Smooth muscle cell of the brain vasculature (primary cell): ENCODE measurements at regions not wholly inside any gene's neighbourhood (a gene's known extent, or its start where the extent isn't known, plus 50 kb on each side); places are given as distances from the start of the nearest gene placed in this dataset.
"Not testable (repeated sequence)": the region's sequence is repeated elsewhere in the genome, so short reads cannot be mapped to it uniquely, and the experiment has no call there.

Experiments
- DNase-seq: peaks from one replicate; pipeline ENCODE4 v3.0.0-alpha.2; 2012; ENCODE audit warnings: low read depth, low spot score

GRCh38 chr14:59101476-59101875 is 87.0 kb upstream of the DAAM1 start:
- no peak for DNase-seq

DNA sequence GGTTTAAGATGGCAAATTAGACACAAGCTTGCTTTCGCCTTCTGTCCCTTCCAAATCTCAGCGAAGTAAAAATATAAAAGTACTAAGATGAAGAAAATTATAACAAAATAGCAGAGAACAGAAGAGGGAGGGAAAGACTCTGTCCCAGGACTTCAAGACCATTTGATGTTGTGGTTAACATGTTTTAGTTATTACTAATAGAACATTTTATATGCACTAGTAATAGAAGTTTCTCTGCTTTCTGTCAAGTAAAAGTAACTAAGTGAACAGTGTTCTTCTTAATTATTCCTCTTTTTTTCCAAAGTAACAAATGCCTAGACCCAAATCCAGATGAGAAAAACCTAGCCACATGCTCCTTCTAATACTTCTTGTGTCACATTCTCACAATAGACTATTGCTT is 85.1 kb upstream of the DAAM1 start:
- no peak for DNase-seq

DNA sequence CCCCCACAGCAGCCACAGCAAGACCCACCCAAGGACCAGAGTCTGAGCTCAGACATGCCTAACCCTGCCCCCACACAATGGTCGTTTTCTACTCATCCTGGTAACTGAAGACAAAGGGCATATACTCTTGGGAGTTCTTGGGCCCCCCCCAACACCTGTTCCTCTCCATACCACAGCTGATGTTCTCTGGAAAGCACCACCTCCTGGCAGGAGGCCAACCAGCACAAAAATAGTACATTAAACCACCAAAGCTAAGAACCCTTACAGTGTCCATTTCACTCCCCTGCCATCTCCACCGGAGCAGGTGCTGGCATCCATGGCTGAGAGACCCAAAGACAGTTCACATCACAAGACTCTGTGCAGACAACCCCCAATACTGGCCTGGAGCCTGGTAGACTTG is 80.6 kb upstream of the DAAM1 start:
- DNase-seq, result no peak

DNA sequence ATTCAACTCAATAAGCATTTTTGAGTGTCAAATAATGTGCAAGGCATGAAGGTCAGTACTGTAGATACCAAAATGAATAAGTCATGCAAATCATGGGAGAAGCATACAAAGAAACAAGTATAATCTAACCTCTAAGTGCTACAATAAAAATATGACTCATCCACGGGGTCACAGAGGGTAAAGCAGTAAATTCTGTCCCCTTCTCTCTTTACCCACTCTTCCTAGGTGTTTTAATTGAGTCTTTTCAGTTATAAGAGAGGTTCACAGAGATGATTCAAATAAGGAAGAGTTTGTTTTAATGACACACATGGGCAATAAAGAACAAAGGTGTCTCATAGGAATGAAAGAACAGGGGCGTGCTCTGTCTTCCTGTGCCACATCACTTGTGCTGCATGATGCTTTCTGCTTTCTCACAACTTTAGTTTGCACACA is 71.5 kb upstream of the DAAM1 start:
- no peak for DNase-seq

DNA sequence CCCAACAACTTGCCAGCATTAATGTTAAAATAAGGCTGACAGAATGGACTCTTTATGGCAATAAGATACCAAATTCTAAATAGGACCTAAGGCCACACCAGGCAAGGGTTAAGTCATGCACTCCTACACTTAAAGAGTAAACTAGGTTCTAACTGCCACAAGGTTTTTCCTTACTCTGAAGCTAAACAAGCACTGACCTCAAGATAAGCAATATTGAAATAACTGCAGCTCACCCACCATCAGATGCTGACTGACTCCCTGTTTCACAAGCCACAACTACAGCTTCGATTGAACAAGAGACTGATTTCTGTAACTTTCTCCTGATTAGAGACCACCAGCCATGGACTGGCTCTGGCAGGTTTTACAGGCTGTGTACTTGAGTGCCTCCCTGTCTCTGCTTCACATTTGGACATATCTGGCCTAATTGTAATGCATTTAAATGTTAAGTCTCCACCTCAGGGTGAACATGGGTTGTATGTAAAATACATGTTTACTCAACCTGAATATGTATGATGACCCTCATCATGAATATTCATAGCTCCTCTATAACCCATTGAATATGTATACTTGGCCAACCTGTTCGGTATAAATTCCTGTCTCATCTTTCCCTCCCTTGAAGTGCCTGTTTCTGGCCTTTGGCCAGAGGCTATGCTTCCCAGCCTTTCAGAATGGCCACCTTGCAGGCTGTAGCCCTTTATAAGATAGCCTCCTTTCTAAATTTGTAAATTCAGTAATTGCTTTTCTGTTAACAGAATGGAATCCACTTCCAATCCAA is 70.5 kb upstream of the DAAM1 start:
- no peak for DNase-seq

- DNase-seq, result no peak
Measured at GRCh38 chr14:59120921-59121320, 67.5 kb upstream of the DAAM1 start.

GRCh38 chr14:59123531-59123930 is 64.9 kb upstream of the DAAM1 start:
- no peak for DNase-seq

DNA sequence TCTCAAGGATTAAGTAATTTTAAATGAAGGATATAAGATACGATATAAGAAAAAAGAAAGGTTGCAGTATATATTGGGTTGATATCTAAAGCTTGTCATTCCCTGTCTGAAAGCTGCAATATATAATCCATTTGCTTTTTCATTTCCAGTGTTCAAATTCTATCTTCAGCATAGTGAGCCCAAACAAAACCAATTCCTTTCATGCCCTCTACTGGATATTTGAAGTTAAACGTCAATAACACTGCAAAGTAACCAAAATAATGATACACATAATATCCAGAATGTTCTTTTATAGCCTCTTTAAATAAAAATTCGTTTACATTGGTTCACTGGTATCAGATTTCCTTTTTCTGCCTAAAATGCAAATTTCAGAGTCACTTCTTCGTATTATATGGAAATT is 64.5 kb upstream of the DAAM1 start:
- no peak for DNase-seq

- no peak for DNase-seq
Measured at GRCh38 chr14:59125156-59125555, 63.3 kb upstream of the DAAM1 start.

GRCh38 chr14:59126714-59127436 is 61.6 kb upstream of the DAAM1 start:
- peak; percentile 13 for DNase-seq

- DNase-seq, result no peak
Measured at GRCh38 chr14:59127437-59127732, 61.1 kb upstream of the DAAM1 start.

GRCh38 chr14:59130462-59130861 is 58.0 kb upstream of the DAAM1 start:
- no peak for DNase-seq

GRCh38 chr14:59131938-59132795 is 56.3 kb upstream of the DAAM1 start:
- DNase-seq, result no peak

GRCh38 chr14:59132796-59133494 is 55.5 kb upstream of the DAAM1 start:
- no peak for DNase-seq

GRCh38 chr14:59133709-59134108 is 54.8 kb upstream of the DAAM1 start:
- no peak for DNase-seq

DNA sequence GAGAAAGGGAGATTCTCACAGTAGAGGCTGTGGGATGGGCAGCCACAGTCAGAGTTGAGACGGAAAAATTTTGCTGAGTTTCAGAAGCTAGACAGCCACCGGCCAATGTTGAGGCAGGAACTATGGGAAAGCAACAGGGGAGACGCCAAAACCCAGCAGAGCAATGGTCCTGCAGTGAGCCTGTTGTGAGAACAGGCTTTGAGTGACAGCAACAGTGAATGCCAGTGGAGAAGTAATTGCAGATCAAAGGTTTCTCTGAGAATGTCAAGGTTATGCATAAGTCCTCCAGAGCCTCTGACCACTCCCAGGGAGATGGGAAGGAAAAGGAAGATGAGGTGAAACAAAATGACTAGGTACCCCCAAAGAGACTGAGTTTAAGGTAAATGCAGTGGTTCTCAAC is 54.2 kb upstream of the DAAM1 start:
- DNase-seq, result no peak

DNA sequence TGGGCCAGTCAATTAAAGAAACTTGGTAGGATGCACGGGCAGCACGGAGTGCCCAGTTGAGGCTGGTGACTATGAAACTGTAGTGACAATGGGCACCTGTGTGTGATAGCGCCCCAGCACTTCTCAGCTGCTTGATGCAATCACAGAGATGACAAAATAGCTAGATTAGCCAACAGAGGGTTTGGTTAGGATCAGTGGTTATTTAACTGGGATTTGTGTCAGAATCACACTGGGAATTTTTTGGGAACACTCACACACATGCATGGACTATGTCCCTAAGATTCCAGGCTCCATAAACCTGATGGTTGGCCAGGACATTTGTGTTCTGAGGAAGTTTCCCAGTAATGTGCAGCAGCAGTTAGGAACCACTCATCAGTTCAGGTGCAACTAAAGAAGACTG is 51.2 kb upstream of the DAAM1 start:
- no peak for DNase-seq

- DNase-seq, result not testable (repeated sequence)
Measured at GRCh38 chr14:59138576-59138975, 49.9 kb upstream of the DAAM1 start.
